SU-DHL-6 (cell line): ENCODE measurements at regions not wholly inside any gene's neighbourhood (a gene's known extent, or its start where the extent isn't known, plus 50 kb on each side); places are given as distances from the start of the nearest gene placed in this dataset.

ENCODE experiments used
- H2AFZ ChIP-seq: fragments of 200-600 bp; sonication (generic); 2 replicates; pipeline ENCODE4 v1.6.1; 2014; ENCODE audit warnings: low read depth, mild to moderate bottlenecking, moderate library complexity, mixed read lengths, antibody characterized with exemption, low read length; ENCODE audit not compliant: severe bottlenecking
- H3F3A ChIP-seq: fragments of 200-600 bp; shearing (Covaris generic); 2 replicates; pipeline ENCODE4 v1.6.0; 2016; ENCODE audit warnings: antibody characterized with exemption, mild to moderate bottlenecking; ENCODE audit not compliant: insufficient read depth
- H3K27ac ChIP-seq: fragments of 200-600 bp; sonication (generic); 2 replicates; pipeline ENCODE4 v1.5.1; 2016; ENCODE audit warnings: low read depth, mild to moderate bottlenecking, low read length, moderate library complexity, mixed read lengths
- H3K27me3 ChIP-seq: fragments of 200-600 bp; sonication (generic), shearing (Covaris generic); 2 replicates; pipeline ENCODE4 v1.6.0; 2014; ENCODE audit warnings: mild to moderate bottlenecking, low read length
- H3K36me3 ChIP-seq: fragments of 200-600 bp; sonication (generic); 2 replicates; pipeline ENCODE4 v1.6.1; 2014; ENCODE audit warnings: mild to moderate bottlenecking, low read length, mixed read lengths
- H3K4me2 ChIP-seq: fragments of 300-600, 200-600 bp; shearing (Covaris generic), sonication (generic); 2 replicates; pipeline ENCODE4 v1.6.0; 2014; ENCODE audit warnings: low read length, low read depth, mild to moderate bottlenecking; ENCODE audit not compliant: poor library complexity, severe bottlenecking
- H3K4me3 ChIP-seq: fragments of 200-600 bp; sonication (generic); 2 replicates; pipeline ENCODE4 v1.5.1; 2014; ENCODE audit warnings: antibody characterized with exemption, low read length, mild to moderate bottlenecking, mixed read lengths; ENCODE audit not compliant: insufficient read depth, poor library complexity, severe bottlenecking
- H3K79me2 ChIP-seq: fragments of 200-600 bp; sonication (generic); 2 replicates; pipeline ENCODE4 v1.6.1; 2014; ENCODE audit warnings: mild to moderate bottlenecking, low read length, moderate library complexity; ENCODE audit not compliant: insufficient read depth
- H3K9ac ChIP-seq: fragments of 200-600 bp; sonication (generic); 2 replicates; pipeline ENCODE4 v1.7.0; 2014; ENCODE audit warnings: mild to moderate bottlenecking, low read length
- H3K9me2 ChIP-seq: fragments of 200-600 bp; sonication (generic); replicated peaks from 2 replicates; pipeline ENCODE4 v1.6.1; 2014; ENCODE audit warnings: low read length; ENCODE audit not compliant: insufficient read depth
- H3K9me3 ChIP-seq: fragments of 200-600 bp; sonication (generic); 2 replicates; pipeline ENCODE4 v1.6.1; 2014; ENCODE audit warnings: low read length, mixed read lengths; ENCODE audit not compliant: insufficient read depth
- H4K20me1 ChIP-seq: fragments of 200-600 bp; sonication (generic); 2 replicates; pipeline ENCODE4 v1.6.1; 2014; ENCODE audit warnings: low read depth, mild to moderate bottlenecking, antibody characterized with exemption, low read length, moderate library complexity, mixed read lengths
- CTCF ChIP-seq: fragments of 200-600 bp; sonication (generic); IDR thresholded peaks from one replicate; pipeline ENCODE4 v1.5.1; 2017; ENCODE audit warnings: antibody characterized with exemption, mild to moderate bottlenecking, low read length, moderate library complexity; ENCODE audit not compliant: insufficient read depth, poor library complexity, severe bottlenecking
- EZH2phosphoT487 ChIP-seq: fragments of 200-600 bp; sonication (generic), shearing (Covaris generic); conservative IDR thresholded peaks from 2 replicates; pipeline ENCODE4 v1.6.1; 2018; ENCODE audit warnings: mild to moderate bottlenecking, antibody characterized with exemption, low read length, moderate library complexity, mixed read lengths

- no peaks in the 10 kb centered on the region for H3K36me3 ChIP-seq
- no peaks in the 10 kb centered on the region for H3F3A ChIP-seq
- no peak overlapping the region for H2AFZ ChIP-seq
- H3K79me2 ChIP-seq = no peaks in the 10 kb centered on the region
- H3K4me3 ChIP-seq = no peak overlapping the region
- H3K27ac ChIP-seq = no peak overlapping the region
- no peak for TF ChIP-seq CTCF
- no peak for TF ChIP-seq EZH2phosphoT487
- no peak overlapping the region for H3K9ac ChIP-seq
- no peaks in the 10 kb centered on the region for H3K9me2 ChIP-seq
- no peaks in the 10 kb centered on the region for H4K20me1 ChIP-seq
- H3K4me2 ChIP-seq = no peak overlapping the region
- no peaks in the 10 kb centered on the region for H3K9me3 ChIP-seq
- no peaks in the 10 kb centered on the region for H3K27me3 ChIP-seq
These were observed 67.0 kb downstream of the EFNB1 start for GRCh38 chrX:68895778-68896177.

GRCh38 chrX:68895341-68895755 lies 66.5 kb downstream of the EFNB1 start:
- H3K4me3 ChIP-seq = no peak overlapping the region
- H3K27ac ChIP-seq = no peak overlapping the region
- H4K20me1 ChIP-seq = no peaks in the 10 kb centered on the region
- no peaks in the 10 kb centered on the region for H3F3A ChIP-seq
- TF ChIP-seq CTCF = no peak
- TF ChIP-seq EZH2phosphoT487 = no peak
- no peak overlapping the region for H3K4me2 ChIP-seq
- H3K9me3 ChIP-seq = no peaks in the 10 kb centered on the region
- no peaks in the 10 kb centered on the region for H3K36me3 ChIP-seq
- H3K27me3 ChIP-seq = no peaks in the 10 kb centered on the region
- no peak overlapping the region for H3K9ac ChIP-seq
- H2AFZ ChIP-seq = no peak overlapping the region
- H3K9me2 ChIP-seq = no peaks in the 10 kb centered on the region
- H3K79me2 ChIP-seq = no peaks in the 10 kb centered on the region

GRCh38 chrX:68894513-68895340 lies 65.9 kb downstream of the EFNB1 start:
- Histone ChIP-seq H3K9me2 (no peaks in the 10 kb centered on the region), H3K9me3 (no peaks in the 10 kb centered on the region), H3K36me3 (no peaks in the 10 kb centered on the region), H3K27me3 (no peaks in the 10 kb centered on the region), H2AFZ (no peak overlapping the region), H3K27ac (no peak overlapping the region), H3K4me3 (no peak overlapping the region), H3F3A (no peaks in the 10 kb centered on the region), H3K4me2 (no peak overlapping the region), H3K9ac (no peak overlapping the region), H3K79me2 (no peaks in the 10 kb centered on the region), H4K20me1 (no peaks in the 10 kb centered on the region)
- TF ChIP-seq EZH2phosphoT487 (no peak), CTCF (no peak)
